ENCODE measurements at regions not wholly inside any gene's neighbourhood (a gene's known extent, or its start where the extent isn't known, plus 50 kb on each side); places are given as distances from the start of the nearest gene placed in this dataset.

DNA sequence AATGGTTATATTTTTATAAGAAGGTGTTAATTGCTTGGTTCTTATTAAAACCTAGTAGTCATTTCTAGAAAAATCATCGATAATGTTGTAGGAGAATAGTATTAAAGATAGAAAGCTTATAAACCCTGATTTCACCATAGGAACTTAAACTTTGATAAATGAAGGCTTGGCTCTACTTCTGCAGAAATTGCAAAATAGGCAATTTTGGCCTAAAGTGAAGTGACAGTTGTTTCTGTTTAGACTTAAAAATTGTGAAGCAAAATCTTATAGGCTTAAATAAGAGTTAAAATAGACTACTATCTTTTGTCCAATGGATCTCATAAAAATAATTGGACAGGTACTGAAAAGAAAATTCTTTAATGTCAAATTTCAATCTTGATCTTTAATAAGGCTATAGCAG lies 321.6 kb upstream of the FZD8 start:
- TF ChIP-seq POLR2AphosphoS2 (IDR thresholded peaks at IDR 0.05; ENCODE audit: low read depth, low read length) (no peak), CTCF (IDR thresholded peaks at IDR 0.05 in 2 of 3, conservative IDR thresholded peaks at IDR 0.05 in 1 of 3; ENCODE audit: control insufficient read depth in 2 of 3, extremely low read depth in 1 of 3, insufficient read depth in 1 of 3, low read depth in 3 of 3, low read length in 3 of 3) (no peak), ESRRA (IDR thresholded peaks at IDR 0.05; ENCODE audit: low read length) (no peak), ZBTB11 (CRISPR knock-in tag; IDR thresholded peaks at IDR 0.05) (no peak)
- TF ChIP-seq, protein P1, sequence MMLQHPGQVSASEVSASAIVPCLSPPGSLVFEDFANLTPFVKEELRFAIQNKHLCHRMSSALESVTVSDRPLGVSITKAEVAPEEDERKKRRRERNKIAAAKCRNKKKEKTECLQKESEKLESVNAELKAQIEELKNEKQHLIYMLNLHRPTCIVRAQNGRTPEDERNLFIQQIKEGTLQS (IDR thresholded peaks at IDR 0.05; ENCODE audit: borderline replicate concordance, extremely low read depth, low read depth, low read length): no peak
